Testis (tissue), 2 donors: ENCODE measurements at regions not wholly inside any gene's neighbourhood (a gene's known extent, or its start where the extent isn't known, plus 50 kb on each side); places are given as distances from the start of the nearest gene placed in this dataset.

Source experiments
- DNase-seq: peaks from one replicate; pipeline ENCODE4 v3.0.0-alpha.2; 2019
- H3K27ac ChIP-seq, 2 donors: fragments of 200-600 bp; sonication (generic); one replicate each; pipeline ENCODE4 v1.5.1; 2019
- H3K27me3 ChIP-seq: fragments of 200-600 bp; sonication (generic); one replicate; pipeline ENCODE4 v1.5.1; 2019
- H3K36me3 ChIP-seq: fragments of 200-600 bp; sonication (generic); one replicate; pipeline ENCODE4 v1.5.1; 2017; ENCODE audit warnings: low read depth; ENCODE audit errors: missing control alignments
- H3K4me1 ChIP-seq: fragments of 200-600 bp; sonication (generic); one replicate; pipeline ENCODE4 v1.5.1; 2019
- H3K4me3 ChIP-seq, 2 donors: fragments of 200-600 bp; sonication (generic); one replicate each; pipeline ENCODE4 v1.5.1; 2017 to 2019
- H3K9me3 ChIP-seq: fragments of 200-600 bp; sonication (generic); one replicate; pipeline ENCODE4 v1.5.1; 2017
- CTCF ChIP-seq, 3 experiments: fragments of 450-650 bp in 2 of 3; fragments of 200-600 bp in 1 of 3; sonication (generic) in 1 of 3; IDR thresholded peaks; one replicate each; pipeline ENCODE4 v1.5.1; 2016 to 2019; ENCODE audit warnings: antibody characterized with exemption in 3 of 3, mild to moderate bottlenecking in 2 of 3, moderate library complexity in 1 of 3
- POLR2A ChIP-seq: fragments of 450-650 bp; IDR thresholded peaks from one replicate; pipeline ENCODE4 v1.6.1; 2017; ENCODE audit warnings: antibody characterized with exemption, mild to moderate bottlenecking, moderate library complexity
- WGBS, 2 donors: methylation state at CpG; one replicate each; pipeline ENCODE4 v1.1.5; 2018; 5-methylcytosine and 5-hydroxymethylcytosine counted together
- intact Hi-C: fragments of 100-400 bp; cut with DNase I; formaldehyde crosslinking; loops from one replicate; pipeline ENCODE4 v1.15.1; 2023; ENCODE audit warnings: low total_unique reads

GRCh38 chrX:38856670-38857265 is 55.5 kb downstream of the MID1IP1 start:
- intact Hi-C loops, result no loop called here
- TF ChIP-seq CTCF (IDR thresholded peaks at IDR 0.05) (no peak), POLR2A (no peak)
- no peaks in the 10 kb centered on the region for H3K27me3 ChIP-seq
- WGBS, 2 donors, result 96% methylated on average over 4 of the region's 4 CpGs
- no peaks in the 10 kb centered on the region for H3K36me3 ChIP-seq
- no peak overlapping the region for H3K27ac ChIP-seq
- no peaks in the 10 kb centered on the region for H3K9me3 ChIP-seq
- no peaks in the 10 kb centered on the region for H3K4me1 ChIP-seq
- no peak overlapping the region for H3K4me3 ChIP-seq
- no peak for DNase-seq

GRCh38 chrX:38857736-38858523 is 56.7 kb downstream of the MID1IP1 start:
- TF ChIP-seq CTCF (IDR thresholded peaks at IDR 0.05) (no peak), POLR2A (no peak)
- 71 to 74% methylated on average over 5 of the region's 5 CpGs for WGBS, 2 donors
- intact Hi-C loops, result no loop called here
- Histone ChIP-seq H3K27ac (no peak overlapping the region), H3K27me3 (no peaks in the 10 kb centered on the region), H3K4me1 (no peaks in the 10 kb centered on the region), H3K36me3 (no peaks in the 10 kb centered on the region), H3K4me3 (no peak overlapping the region), H3K9me3 (no peaks in the 10 kb centered on the region)
- DNase-seq, result no peak

GRCh38 chrX:38859602-38860001 is 58.3 kb downstream of the MID1IP1 start:
- no peaks in the 10 kb centered on the region for H3K4me1 ChIP-seq
- H3K27me3 ChIP-seq, result no peaks in the 10 kb centered on the region
- intact Hi-C loops, result no loop called here
- H3K4me3 ChIP-seq, result no peak overlapping the region
- no peaks in the 10 kb centered on the region for H3K36me3 ChIP-seq
- DNase-seq, result no peak
- TF ChIP-seq CTCF (IDR thresholded peaks at IDR 0.05), result no peak
- TF ChIP-seq POLR2A, result no peak
- H3K27ac ChIP-seq, result no peak overlapping the region
- no peaks in the 10 kb centered on the region for H3K9me3 ChIP-seq

- no peaks in the 10 kb centered on the region for H3K9me3 ChIP-seq
- no peak for TF ChIP-seq CTCF (IDR thresholded peaks at IDR 0.05)
- no peak for TF ChIP-seq POLR2A
- 88 to 91% methylated on average over 4 of the region's 4 CpGs for WGBS, 2 donors
- H3K36me3 ChIP-seq, result no peaks in the 10 kb centered on the region
- H3K4me3 ChIP-seq, result no peak overlapping the region
- H3K27me3 ChIP-seq, result no peaks in the 10 kb centered on the region
- no peak for DNase-seq
- intact Hi-C loops, result no loop called here
- no peaks in the 10 kb centered on the region for H3K4me1 ChIP-seq
- no peak overlapping the region for H3K27ac ChIP-seq
Measured at GRCh38 chrX:38860106-38861013, 59.1 kb downstream of the MID1IP1 start.
